ENCODE measurements at regions not wholly inside any gene's neighbourhood (a gene's known extent, or its start where the extent isn't known, plus 50 kb on each side); places are given as distances from the start of the nearest gene placed in this dataset.

GRCh38 chr11:93959663-93960062 is 61.5 kb upstream of the HEPHL1 start:
- TF ChIP-seq POLR2AphosphoS5 (IDR thresholded peaks at IDR 0.05; ENCODE audit: low read depth, low read length) (no peak), POLR2A (IDR thresholded peaks at IDR 0.05; ENCODE audit: low read depth, low read length) (no peak), TAF1 (IDR thresholded peaks at IDR 0.05; ENCODE audit: borderline replicate concordance, low read depth, low read length) (no peak)
